Cerebellar cortex (tissue), 1 donor: ENCODE measurements at regions not wholly inside any gene's neighbourhood (a gene's known extent, or its start where the extent isn't known, plus 50 kb on each side); places are given as distances from the start of the nearest gene placed in this dataset.

Source experiments
- DNase-seq: peaks from one replicate; pipeline ENCODE4 v3.0.0-alpha.2; 2015; ENCODE audit warnings: low spot score

DNA sequence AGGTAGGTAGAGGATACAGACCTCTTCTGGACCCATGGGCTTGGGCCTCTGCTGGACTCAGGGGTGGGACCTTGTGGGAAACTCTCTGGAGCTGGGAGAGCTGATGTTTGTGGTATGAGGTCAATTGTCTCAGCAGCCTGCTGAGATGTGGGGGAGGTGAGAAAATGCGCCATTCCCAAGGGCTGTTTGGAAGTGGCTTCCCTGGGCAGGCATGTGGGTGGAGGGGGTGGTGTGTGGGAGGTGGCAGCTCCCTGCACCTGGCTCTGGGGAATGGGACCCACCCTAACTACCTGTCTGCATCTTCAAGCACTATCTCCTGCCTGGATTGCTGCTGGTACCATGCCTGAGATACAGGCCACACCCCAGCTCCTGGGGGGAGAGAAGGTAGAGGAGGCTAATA lies 97.4 kb upstream of the THY1 start:
- DNase-seq = no peak

DNA sequence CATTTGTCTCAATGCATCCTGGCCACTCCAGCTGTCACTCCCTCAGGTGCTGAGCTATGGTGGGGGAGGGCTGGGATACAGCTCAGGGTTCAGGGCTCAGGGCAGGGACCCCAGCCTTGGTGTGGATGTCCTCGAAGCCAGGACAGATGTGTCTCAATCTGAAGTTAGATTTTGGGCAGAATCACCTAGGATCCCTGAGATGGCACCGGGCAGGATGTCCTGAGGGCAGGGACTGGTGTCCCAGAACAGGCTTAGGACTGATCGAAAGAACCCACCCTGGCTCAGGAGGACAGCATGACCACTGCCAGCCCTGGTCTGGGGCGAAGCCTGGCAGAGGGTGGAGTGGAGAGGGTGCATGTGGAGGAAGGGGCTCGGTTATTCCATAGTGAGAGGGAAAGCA lies 96.8 kb upstream of the THY1 start:
- DNase-seq = no peak

DNA sequence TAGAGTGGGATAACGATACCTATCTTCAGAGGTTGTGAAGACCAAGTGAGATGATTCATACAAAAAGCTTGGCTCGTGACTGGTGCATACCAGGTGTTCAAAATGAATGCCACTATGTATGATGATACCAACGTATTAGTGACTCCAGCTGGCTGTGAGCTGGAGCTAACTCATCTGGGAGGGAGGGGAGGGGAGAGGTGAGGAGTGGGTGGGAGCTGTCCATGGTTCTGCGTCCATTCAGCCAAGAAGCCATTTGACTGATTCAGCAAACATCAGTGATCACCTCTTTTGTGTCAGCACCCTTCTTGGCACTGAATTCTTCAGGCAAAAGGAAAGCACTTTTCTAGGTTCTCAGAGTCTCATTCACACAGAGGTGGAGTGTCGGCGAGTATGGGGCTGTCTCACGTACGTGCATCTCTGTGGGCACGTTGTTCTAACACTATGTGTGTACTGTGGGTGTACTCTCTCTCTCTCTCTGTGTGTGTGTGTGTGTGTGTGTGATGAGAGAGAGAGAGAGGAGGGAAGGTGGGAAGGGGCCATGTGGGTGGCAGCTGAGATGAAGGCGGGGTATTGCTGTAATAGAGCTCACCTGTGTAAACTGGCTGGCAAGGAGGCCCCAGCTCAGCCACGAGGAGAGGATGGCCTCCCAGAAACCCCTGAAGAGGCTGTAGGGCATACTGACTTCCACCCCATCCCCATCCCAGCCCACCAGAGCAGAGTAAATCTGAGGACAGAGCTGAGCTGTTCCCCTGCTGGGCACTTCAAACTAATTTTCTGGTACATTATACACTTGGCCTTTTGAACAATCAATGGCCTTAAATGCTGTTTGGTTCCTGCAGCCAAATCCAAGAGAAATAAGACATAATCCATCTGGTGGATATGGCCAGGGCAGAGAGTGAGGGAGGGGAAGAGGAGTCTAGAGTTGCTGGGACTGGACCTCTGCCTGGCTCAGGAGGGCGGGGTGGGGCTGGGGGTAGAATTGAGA lies 96.1 kb upstream of the THY1 start:
- DNase-seq = no peak

DNA sequence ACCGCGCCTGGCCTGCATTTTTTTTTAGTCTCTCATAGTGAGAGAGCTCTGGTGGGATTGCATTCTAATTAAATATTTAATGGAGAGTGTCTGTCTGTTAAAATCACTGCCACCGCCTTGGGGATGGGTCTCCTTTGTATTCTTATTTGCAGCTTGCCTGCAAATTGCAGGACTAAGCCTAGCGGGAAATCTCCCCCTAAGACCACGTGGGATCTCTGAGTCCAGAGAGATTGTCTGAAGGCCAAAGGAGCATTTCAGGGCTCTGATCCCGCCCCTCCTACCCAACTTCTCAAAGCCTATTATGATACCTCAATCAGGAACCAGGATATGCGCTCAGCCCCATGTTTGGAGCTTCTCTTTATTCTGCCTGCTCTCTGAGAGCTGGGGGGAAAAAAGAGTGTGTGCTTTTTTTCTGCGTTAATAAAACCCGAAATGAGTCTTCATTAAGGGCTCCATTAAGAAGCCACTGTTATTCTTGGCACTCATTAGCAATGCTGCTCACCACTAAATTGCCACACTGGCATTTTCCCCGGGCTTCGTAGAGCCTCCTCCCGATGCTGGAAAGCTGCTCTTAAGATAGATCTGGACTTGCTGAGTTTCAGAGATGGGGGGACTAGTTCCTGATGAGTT lies 92.9 kb upstream of the THY1 start:
- peak; percentile 49 for DNase-seq

DNA sequence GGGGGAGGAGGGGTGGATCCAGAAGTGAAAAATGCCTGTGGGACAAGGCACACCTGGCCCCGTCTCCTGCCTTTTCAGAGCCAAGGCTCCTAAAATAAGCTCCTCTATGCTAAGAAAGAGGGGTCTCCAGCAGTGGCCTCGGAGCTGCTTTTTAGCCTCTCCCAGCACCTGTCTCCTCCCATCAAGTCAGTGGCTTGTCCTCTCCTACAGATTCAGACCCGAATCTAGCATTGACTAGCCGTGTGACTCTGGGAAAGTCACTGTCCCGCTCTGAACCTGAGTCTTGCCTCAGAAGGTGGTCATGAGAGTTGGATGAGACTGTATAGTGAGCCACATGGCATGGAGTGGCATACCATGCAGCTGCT lies 90.8 kb upstream of the THY1 start:
- no peak for DNase-seq

DNA sequence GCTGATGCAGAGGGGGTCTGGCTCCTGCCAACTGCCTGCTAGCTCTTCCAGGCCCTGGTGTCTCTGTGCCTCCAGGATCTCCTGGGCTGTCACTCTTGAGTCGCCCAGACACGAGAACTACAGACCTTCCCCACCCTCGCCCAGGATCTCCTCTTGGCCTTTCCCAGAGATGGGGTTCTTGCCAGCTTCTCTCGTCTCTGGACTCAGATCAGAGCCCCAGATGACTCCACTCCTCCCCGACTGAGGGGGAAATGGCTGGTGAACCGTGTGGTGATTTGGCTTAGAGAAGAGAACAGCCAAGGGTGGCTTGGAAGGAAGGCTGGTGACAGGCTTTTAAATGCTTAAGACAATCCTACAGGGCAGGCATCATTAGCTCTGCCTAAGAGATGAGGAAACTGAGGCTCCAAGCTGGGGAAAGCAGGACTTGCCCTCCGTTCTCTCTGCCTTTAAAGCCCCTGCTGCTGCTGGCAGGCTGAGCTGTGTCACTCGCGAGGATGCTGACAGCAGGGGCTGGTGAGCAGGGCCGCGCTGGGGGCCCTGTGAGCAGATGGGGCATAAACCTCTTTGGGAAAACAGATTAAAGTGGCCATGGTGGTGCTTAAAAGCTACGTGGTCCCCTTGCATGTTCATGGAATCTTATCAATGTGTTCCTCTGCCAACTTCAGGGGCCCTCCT lies 90.3 kb upstream of the THY1 start:
- peak; percentile 82 for DNase-seq

DNA sequence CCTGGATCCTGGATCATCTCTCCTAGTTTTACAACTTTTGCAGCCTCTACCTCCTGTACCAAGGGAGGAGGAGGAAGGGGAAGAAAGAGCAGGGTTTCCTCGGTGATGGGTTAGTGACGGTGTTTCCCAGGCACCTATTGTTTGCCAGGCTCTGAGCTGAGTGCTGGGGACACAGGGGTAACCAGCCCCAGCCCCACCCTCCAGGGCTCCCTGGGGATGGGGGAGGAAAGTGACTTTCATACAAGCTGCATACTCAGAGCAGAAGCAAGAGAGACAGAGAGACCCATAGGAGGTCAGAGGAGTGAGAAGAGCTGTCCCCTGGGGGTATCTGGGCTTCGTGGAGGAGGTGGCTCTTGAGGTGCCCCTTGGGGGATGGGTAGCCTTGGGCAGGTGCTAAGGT lies 89.4 kb upstream of the THY1 start:
- no peak for DNase-seq

DNA sequence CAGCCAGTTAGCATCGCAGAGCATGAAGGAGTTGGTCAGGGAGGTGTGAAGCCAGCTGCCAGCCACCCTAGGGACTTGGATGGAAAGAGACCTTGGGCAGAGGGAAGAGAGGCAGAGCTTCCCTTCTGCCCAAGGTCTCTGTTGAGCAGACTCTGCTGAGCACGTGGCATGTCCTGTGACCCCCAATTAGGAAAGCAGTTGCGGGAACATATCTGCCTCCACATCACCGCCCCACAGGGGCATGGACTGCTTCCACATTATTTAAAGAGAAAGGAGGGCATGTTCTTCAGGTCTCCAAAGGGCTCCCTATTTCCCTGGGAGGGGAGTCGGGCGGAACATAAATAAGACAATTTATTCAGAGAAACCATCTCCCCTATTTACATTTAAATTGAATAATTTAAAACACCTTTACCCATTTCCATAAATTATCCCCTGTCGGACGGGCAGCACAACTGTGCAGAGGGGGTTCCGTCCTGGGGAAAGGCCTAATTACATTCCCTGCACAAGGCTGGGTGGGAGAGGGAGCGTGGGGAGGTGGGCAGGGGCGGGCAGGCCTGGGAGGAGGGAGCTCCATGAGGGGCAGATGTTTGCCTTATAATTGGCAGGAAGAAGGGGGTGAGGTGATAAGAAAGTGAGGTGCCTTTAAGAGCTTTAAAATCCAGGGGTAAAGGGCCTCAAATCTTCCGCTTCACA lies 88.8 kb upstream of the THY1 start:
- DNase-seq = no peak

DNA sequence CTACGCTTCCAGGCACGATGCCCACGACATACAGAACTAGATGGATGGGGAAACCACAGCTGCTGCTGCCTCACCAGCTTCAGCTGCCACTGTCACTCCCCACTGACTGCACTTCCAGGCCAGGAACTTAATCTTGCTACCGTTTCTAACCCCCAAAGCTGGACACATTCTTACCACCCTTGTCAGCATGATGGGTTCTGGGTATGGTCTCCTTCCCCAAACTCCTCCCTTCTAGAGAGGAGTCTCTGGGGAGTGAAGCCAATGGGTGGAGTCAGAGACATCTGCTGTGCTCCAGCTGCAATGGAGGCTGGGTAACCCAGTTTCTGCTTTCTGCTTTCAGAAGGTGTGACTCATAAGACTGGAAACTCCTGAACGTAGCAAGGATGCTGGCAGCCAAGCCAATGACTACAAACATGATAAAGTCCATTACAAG lies 87.0 kb upstream of the THY1 start:
- no peak for DNase-seq

DNA sequence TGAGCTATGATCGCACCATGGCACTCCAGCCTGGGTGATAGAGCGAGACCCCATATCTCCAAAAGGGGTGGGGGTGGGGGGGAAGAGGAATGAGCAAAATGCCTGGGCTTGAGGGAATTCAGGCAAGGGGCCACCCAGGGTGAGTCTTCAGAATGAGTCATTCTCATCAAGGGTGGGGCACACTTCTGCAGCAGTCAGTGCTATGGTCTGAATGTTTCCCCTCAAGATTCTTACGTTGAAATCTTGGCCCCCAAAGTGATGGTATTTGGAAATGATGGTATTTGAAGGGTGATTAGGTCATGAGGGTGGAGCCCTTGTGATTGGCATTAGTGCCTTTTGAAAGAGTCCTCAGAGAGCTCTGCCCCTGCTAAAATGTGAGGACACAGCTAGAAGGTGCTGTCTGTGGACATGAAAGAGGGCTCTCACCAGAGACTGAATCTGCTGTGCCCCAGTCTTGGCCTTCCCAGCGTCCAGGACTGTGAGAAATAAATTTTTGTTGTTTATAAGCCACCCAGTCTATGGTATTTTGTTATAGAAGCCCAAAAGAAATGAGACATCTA lies 86.4 kb upstream of the THY1 start:
- no peak for DNase-seq

DNA sequence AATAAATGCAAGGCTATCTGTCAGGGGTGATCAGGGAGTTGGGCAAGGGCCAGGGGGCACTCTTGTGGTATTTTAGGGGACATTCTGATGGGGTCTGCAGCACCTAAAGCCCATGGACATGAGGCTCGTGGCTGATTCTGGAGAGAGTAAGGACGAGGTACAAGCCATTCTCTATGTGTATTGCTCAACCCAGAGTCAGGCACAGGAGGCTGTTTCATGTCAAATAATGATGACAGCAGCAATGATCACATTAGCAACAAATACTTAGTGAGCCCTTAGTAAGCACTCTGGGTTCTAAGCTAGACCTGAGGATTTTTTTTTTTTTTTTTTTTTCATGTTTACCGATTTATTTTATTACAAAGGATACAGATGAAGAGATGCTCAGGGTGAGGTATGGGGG lies 83.5 kb upstream of the THY1 start:
- DNase-seq = no peak

DNA sequence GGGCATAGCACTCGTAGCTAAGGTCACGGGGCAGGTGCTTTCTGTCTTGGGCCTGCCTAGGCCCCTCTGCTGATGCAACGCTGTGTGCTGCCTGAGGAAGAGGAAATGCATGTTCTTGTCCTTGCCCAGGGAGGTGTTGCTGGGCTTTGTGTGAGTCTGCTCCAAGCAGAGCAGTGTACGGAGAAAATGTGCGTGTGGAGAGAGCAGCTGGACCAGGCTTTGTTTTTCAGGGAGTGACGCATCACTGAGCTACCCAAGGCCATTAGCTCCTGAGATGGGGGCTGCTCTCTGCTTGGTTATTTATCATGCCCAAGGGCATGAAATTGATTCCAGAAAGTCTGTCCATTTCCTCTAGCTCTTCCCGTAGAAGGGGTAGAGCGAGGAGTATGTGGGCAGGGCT lies 82.9 kb upstream of the THY1 start:
- DNase-seq = no peak

DNA sequence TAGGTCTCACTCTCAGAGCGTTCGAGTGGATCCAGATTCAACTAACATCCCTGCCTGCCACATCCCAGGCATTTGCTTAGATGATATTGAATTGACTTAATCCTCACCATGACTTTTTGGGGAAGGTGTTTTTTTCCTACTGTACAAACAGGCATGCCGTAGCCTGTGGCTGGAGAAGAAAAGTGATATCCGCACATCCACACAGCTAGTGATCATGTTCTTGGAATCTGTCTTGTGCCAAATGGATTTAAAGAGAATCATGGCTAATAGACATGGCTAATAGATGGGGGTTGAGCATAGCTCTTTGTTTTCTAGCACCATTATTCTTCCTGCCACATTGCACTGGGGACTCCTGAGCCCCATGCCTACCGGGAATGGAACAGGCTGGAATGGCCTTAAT lies 82.1 kb upstream of the THY1 start:
- no peak for DNase-seq

DNA sequence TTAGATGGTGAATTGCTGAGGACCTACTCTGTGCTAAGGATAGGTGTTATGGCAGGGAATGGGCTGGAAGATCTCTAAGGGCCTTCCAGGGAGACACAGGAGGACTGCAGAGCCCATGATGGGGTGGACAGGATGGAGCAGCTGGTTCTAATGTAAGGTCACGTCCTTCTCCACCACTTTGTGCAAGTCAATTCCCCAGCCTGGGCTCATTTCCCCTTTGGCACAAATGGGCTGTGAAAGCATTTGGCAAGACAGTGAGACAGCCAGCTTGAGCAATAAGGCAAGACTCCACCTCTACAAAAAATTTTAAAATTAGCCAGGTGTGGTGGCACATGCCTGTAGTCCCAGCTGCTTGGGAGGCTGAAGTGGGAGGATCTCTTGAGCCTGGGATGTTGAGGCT lies 81.4 kb upstream of the THY1 start:
- no peak for DNase-seq

DNA sequence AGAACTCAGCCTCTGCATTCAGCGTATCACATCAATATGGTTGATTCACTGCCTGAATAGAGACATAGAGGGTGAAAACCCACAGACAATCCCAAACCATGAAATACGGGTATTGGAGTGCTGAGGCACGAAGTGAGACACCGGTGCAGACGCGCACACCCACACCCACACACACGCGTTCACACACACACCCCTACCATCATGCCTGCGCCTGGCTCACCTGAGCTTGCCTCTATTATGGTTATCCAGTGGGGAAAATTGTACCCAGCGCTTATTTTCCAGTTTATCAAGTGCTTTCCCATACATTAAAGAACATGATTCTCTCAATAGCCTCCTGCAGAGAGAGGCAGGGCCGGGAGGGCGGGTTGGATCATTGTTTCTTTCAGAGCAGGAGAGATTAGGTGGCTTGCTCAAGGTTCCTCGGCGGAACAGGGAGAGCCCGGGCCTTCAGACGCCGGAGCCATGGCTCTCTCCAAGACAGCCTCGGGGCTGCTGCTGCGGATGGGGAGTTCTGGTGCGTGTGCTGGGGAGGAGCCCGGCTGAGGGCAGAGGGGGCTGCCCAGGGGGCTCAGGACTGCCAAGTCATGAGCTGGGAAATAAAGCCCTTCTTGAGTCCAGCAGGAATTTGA lies 78.9 kb upstream of the THY1 start:
- DNase-seq = no peak

DNA sequence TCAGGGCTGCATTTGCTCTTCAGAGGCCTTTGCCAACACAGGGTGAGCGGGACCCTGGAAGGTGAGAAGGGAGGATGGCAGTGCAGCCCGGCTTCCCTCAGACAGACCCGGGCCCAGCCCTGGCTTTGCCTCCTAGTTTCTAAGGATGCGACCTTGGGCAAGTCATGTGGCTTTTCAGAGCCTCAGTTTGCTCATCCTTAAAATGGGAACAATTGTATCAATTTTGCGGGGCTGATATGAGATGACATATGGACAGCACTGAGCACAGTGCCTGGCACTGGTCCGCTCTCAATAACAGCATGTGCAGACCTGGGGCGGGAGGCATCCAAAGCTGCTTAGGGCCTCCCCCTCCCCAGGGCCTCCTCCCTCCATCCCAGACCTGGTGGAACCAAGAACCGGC lies 74.7 kb upstream of the THY1 start:
- no peak for DNase-seq

DNA sequence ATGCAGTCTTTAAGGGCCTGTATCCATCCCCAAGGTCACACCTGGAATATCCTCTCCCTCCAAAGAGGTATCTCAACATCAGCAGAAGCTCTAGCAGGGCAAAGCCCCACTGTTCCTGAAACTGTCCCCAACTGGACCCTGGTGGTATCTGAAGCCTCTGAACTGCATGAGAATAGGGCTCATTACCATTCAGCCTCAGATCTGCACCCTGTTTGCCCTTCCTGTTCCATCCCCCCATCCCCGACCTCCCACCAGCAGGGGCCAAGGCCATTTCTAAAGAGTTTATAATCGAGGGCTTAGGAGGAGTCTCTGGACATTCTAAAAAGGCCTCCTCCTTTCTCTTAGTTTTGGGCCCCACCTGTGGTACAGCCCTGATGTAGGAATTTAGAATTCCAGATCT lies 74.0 kb upstream of the THY1 start:
- DNase-seq = no peak

DNA sequence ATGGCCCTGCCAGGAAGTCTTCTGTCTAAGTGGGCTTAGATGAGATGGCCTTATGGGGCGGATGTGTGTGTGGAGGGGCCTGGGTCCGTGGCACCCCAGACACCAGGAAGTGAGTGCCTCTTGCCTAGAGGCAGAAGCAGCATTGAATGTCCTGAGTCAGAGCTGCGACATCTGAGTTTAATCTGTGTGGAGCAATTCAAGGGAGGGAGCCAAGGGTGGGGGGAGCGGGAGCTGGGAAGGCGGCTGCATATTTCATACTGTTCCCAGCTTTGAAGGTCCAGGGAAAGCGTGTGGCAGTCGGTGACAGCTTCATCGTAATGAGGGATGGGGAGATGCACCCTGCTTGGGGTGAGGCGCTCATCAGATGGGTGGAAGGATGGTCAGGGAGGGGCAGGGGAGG lies 73.5 kb upstream of the THY1 start:
- no peak for DNase-seq

DNA sequence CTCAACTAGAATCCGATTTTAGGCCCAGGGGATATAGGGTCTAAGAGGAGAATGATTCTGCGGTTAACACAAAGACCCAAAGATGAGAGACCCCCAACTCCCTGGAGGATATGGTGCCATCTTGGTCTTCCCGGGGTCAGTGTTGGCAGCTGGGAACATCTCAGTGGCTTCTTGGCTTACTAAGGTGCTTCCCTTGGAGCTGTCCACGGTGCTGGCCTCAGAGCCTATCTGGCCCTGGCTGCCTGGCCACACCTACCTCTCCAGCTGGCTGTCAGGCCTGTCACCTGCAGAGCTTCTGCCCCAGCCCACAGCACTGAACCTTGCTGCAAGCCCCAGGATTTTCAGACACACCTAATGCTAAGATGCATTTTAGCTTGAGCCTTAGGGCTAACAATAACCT lies 70.7 kb upstream of the THY1 start:
- DNase-seq = peak; percentile 26

DNA sequence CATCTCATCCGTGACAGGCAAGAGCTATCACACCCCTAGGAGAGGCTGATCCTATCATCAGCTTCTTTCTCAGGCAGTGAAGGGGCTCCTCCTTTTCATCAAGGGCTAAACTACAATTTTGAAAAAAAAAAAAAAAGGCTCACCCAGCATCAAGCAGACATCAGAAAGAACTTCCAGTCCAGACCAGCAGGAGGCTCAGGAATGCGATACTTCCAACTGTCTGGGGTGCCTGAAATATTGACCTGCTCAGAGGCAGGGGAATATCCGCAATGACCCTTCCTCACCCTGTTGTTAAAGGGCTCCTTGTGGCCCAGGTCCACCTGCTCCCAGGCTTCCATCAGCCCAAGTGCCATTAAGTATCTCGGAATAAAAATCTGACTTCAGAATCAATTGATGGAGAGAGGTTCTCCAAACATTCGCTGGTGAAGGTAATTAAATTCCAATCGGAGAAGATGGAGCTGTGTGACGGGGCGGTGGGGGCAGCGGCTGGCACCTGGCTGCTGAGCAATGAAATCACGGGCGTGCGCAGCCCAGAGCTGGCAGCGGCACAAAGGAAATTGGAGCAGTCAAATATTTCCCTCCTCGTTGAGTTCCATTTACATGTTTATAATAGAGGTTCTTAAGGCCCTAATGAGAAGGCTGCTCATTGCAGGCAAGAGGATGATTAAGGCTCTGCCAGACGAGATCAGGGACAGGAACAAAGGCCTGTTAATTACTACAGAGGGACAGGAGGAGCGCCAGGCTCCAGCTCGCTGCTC lies 69.0 kb upstream of the THY1 start:
- DNase-seq = peak; percentile 11
